HG03060 (cell line): ENCODE measurements at regions not wholly inside any gene's neighbourhood (a gene's known extent, or its start where the extent isn't known, plus 50 kb on each side); places are given as distances from the start of the nearest gene placed in this dataset.
"Not testable (repeated sequence)": the region's sequence is repeated elsewhere in the genome, so short reads cannot be mapped to it uniquely, and the experiment has no call there.

ENCODE experiments used
- ATAC-seq: cut with Tn5 transposase; IDR thresholded peaks from one replicate; pipeline ENCODE4 v1.9.1; 2021; ENCODE audit warnings: low read depth, moderate number of reproducible peaks; ENCODE audit not compliant: unreplicated experiment

DNA sequence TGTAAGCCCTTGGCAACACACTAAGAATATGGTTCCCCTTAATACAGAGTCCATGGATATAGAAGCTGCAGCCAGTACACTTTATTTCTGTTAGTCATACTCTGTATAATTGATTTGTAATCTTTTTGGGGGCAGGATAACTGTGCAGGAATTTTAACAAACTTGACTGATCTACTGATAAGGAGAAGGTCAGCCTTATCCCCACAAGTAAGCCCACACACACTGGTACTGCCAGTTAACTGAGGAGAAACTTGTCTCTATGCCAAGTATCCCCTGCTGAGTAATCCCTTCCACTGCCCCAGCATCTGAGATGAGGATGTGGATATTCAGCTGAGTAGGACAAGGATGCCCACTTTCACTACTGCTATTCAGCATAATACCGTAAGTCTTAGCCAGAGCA, 154.9 kb upstream of the CXXC4 start:
- ATAC-seq, result no peak

DNA sequence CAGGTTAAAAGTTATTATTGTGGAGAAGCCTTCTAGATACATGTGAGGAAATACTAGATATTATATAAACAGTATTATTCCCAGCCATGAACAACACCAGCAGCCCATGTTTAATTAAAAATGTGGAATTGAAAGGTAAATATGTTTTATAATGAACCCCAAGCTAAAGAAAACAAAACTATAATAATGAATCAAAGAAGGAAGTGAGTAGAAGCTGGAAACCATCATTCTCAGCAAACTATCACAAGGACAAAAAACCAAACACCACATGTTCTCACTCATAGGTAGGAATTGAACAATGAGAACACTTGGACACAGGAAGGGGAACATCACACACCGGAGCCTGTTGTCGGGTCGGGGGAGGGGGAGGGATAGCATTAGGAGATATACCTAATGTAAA, 167.6 kb upstream of the CXXC4 start:
- not testable (repeated sequence) for ATAC-seq

DNA sequence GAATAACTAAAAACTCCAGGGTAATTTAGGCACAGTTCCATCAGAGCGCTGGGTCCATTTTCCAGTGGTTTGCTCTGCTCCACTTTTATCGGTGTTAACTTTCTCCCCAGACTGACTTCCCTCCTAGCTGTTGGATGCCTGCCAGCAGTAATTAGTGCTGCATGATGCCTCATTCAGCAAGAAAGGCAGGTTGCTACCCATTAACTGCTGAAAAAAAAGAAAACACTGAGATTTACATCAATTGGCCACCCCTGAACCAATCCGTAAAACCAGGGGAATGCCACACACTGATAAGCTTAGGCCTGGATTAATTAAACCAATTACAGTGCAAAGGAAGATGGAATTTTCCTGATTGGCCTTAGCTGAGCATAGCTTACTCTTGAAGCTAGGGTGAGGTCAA, 182.4 kb upstream of the CXXC4 start:
- ATAC-seq, result no peak

DNA sequence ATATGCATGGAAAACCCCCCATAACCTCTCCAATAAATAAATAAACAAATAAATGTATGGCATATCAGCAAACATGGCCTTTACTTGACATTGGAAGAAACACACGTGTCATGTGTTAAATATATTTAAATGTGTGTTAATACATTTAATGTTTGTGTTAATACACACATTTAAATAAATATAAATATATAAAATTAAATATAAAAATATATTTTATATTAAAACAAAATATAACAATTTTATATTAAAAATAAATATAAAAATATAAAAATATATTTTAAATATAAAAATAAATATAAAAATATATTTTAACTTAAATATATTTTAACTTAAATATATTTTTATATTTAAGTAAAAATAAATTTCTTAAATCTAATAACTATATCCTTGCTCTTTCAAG, 187.6 kb upstream of the CXXC4 start:
- ATAC-seq, result no peak

DNA sequence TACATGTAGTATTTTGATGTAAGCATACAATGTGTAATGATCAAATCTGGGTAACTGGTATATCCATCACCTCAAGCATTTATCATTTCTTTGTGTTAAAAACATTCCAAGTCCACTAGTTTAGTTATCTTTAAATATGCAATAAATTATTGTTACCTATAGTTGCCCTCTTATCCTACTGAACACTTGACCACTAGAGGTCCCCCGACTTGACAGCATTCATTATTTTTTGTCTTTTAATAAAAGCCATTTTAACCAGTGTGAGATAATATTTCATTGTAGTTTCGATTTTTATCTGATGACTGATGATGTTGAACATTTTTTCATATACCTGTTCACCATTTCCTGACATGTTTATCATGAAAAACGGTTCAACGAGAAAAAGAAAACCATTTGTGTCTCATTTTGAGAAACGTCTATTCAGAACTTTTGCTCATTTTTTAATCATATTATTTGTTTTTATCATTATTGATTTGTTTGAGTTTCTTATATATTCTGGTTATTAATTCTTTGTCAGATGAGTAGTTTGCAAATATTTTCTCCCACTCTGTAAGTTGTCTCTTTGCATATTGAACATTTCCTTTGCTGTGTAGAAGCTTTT, 199.0 kb upstream of the CXXC4 start:
- no peak for ATAC-seq

DNA sequence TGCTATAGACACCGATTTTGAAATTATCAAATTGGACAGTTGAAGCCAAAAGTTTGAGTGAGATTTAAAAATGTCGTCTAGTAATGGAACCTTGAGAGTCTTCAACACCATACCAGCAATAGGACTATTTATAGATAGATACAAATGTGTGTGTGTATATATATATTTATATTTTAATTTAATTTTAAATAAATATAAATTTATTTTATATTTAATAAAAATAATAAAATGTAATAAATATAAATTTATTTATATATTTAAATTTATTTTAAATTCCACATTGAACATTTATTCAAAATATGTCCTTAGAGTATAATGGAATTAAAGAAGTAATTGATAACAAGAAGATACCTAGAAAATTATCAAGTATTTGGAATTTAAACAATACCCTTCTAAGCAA, 221.9 kb upstream of the CXXC4 start:
- ATAC-seq, result no peak

DNA sequence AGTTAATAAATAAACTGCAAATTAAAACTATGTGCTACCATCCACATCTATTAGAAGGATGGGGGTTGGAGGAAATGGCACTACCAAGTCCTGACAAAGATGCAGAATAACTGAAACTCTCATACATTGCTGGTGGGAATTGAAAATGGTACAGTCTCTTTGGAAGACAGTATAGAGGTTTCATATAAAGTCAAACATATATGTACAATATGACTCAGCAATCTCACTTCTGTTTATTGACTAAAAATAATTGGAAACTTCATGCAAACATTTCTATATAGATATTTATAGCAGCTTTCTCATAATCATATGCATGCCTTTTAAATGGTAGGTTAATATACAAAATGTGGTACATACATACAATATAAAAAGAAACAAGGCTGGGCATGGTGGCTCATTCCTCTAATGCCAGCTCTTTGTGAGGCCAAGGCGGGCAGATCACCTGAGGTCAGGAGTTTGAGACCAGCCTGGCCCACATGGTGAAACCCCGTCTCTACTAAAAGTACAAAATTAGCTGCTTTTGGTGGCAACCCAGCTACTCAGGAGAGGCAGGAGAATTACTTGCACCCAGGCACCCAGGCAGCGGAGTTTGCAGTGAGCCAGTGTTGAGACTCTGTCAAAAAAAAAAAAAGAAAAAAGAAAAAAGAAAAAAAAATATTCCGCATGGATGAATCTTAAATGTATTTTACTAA, 225.0 kb upstream of the CXXC4 start:
- peak; percentile 98 for ATAC-seq

DNA sequence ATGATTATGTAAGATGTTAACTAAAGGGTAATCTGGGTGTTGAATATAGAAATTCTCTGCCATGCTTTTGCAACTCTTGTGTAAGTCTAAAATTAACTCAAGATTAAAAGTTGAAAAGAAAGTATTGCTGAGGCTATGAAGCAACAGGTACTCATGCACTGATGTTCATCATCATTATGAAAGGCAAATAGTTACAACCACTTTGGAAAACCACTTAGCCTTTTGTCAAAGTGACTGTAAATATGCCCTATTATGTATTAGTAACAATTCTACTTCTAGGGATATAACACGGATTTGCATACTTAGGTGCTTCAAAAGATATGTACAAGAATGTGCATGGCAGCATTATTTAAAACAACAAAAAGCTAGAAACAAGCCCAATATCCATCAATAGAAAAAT, 227.8 kb upstream of the CXXC4 start:
- ATAC-seq, result no peak

DNA sequence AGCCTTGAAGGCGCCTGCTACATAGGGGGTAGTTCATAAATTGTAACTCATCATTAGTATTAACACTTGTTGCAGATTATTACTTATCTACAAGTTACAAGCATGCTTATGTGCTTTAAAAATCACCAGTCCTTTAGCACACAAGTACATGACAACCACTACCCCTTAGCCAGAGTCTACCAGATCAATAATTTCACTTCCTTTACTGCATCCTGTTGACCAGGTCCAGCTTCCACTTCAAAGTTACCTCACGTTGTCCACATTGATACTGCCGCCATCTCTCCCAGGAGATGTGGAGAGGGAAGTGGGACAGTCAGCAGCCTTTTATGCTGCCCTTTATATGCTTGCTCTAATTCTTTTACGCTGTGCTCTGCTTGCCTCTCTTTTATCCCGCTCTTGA, 231.3 kb upstream of the CXXC4 start:
- ATAC-seq, result no peak

DNA sequence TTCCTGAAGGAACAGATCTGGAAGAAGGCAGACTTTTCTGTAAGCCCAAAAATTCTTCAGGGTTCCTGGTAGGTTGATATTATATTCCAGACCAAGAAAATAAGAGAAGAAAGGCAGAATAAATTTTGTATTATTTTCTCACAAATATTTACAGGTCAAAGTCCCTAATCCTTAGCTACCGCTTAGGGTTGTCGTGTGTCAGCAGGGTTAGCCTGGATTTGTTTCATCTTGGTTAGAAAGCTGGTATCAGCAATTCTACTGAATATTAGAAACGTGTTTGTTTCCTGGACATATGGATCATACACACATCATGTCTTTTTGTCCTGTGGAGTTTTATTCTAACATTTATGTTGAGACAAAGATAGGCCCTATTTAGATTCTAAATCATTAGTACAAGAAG, 232.9 kb upstream of the CXXC4 start:
- no peak for ATAC-seq

DNA sequence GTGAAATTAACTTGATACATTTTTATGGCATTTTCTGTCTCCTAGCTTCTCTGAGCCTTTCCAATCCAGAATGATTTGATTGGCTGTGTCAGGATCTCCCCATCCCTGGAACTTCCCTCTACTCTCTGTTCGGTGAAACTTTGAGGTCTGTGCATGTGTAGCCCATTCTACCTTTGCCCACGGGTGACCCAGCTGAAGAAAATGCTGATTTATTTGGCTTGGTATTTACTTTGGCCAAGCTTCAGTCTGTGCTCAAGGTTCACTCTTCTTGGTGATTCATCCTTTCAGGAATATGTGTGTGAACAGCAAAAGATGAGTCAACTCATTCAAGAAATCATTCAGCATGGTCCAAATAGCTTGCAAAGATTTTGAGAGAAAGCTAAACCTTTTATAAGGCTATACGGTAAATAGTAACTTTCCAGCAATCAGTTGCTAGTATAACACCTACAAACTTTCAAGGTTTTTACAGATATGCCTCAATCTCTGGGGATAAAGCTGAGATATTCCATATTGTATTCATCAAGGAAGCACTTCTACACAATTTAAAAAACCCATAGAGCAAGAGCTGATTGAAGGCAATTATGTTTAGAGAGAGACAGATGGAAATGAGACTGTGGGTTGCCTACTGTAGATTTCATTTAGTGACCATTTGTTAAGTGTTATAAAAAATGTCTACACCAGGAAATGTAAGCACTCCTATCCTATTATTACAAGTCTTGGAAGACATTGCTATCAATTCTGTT, 233.9 kb upstream of the CXXC4 start:
- no peak for ATAC-seq

DNA sequence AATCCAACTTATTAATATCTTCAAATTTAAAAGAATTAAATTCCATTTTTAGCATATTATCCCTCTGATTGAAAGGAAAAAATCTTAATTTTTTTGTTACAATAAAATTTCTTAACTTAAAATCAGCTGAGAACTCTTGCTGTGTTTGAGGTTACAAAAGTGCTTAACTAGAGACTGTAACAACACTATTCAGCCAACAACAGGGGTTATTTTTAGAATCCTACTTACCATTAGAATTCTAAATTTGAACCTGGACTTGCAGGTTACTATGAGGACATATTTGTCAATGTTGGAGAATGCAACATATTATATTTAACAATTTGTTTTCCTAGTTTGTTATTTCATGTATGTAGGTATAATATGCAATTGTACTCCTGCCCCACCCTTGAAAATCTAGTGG, 238.1 kb upstream of the CXXC4 start:
- no peak for ATAC-seq

DNA sequence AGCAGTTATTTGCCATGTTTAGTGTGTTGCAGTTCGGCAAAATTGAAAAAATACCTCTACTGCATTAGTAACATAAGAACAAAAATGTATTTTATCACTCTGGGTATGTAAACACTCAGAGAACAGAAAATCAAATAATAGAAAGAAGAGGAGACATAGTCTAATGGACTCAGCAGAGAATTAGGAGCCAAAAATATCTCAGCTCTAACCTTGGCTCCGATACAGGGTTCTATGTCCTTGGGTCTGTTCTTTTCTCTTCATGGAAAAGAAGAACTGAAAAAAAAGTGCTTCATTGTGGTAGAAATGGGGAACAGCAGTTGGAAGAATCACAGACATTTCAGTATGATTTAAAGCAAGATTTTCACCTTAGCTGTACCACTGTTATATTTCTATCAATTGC, 240.5 kb upstream of the CXXC4 start:
- ATAC-seq, result no peak

DNA sequence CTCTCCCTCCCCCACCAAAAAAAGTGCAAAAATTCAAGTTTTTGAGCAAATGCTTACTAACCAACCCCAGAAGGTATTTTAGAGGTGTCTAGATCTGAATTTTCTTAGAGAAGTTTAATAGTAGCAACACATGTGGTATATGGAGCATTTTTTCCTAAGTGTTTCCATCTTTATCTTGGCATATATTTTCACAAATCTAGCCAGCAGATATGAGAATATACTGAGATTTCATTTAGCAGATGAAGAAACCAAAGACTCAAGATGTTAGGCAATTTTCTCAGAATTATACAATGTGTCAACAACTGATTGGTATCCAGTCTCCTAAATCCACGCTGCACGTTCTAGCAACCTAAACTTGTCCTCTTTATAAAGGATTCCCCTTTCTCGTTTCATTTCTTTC, 245.5 kb upstream of the CXXC4 start:
- no peak for ATAC-seq

DNA sequence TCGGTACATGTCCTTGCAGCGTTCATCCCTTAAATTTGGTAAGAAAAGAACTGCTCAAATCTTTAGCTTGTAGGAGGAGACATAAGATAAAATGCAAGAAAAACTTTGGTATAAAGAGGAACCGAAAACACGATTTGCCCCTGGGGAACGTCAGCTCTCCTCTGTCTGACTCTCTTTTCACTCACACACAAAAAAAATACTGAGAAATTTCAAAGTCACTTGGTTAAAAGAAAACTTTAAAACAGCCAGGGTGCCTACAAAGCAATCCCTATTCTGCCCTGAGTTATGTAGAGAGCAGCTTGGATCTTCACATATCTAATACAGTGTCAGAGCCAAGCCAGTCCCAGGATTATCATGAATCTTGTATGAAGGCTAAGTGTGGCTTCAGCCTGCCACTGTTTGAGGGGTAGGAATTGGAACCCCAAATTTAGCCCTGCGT, 248.5 kb upstream of the CXXC4 start:
- peak; percentile 96 for ATAC-seq

DNA sequence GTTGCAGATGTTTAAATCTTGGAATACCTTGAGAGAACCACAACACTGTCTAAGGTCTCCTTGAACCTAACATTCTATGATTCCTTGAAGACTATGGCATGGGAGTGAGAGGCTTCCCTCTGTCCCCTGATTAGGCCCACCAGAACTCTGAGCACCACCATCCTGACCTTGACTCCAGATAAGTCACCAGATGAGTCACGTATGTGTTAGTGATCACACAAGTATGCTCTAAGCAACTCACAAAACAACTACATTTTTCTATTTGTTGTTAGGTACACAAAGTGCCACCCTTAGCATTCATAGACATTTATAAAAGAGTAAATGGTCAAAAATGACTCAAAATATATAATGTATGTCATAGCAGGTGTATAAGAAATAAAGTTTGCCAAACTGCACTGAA, 252.9 kb upstream of the CXXC4 start:
- no peak for ATAC-seq

DNA sequence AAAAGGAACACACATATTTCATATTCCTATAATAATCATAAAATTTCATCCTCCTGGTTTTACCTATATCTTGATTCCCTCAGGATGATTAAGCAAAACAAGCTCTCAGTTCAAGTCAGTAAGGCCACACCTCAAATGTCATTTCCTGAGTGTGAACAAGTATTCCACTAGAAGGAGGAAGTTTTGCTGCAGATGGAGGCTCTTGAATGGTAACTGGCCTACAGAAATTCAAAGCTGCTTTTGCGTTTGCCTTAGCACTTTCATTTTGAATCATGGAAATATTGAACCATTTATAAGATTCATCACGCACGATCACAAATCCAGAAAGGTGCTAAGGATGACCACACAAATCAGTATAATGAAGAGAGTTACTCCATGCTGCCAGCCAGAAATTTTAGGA, 254.4 kb upstream of the CXXC4 start:
- ATAC-seq, result no peak

DNA sequence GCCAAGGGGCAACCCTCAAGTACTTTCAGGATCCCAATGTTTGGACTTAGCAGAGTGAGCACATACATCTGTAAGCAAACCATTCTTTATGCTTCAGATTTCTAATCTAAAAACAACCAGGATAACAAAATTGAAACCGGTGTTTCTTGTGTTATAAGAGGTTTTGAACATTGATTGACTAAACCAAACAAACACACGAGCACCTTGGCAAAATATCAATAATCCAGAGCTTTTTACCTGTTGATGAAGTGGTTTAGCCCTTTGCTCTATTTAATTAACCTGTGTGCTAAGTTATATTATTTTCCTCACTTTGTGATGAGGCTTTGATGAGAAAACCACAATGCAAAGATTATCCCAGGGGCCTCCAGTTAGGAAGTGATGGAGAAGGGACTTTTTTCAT, 255.3 kb upstream of the CXXC4 start:
- no peak for ATAC-seq

DNA sequence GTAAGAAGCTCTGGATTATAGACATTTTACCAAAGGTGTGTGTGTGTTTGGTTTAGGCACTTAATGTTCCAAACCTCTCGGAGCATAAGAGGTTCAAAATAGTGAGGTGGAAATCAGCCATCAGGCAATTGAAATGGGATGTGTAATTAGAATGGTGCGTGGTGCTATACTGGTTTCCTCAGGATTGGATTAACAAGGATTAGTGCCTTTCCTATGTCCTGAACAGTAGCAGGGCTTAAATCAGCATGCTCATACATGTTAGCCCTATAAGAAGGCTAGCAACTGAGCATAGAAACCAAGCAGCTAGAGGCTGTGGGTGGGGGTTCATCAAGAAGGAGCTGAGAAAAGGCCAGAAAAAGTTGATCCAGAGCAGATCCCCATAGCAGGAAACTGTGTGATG, 256.8 kb upstream of the CXXC4 start:
- ATAC-seq, result no peak

DNA sequence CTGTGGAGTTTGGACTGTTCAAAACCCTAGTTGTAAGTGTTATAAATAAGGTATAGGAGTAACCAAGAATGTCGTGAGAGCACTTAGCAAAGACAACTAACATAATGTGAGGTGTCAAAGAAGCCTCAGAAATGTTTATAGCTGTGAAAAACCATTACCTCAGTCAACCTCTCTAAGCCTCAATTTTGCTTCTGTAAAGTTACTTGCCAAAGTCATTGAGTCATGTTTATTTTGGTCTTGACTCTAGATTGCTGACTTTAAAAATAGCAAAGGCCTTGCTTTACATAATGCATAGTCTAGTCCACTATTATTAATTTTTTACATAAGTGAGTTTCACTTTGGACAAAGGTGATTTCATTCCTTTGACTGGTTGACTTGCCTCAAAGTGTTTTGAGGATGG, 257.6 kb upstream of the CXXC4 start:
- ATAC-seq, result peak; percentile 89

DNA sequence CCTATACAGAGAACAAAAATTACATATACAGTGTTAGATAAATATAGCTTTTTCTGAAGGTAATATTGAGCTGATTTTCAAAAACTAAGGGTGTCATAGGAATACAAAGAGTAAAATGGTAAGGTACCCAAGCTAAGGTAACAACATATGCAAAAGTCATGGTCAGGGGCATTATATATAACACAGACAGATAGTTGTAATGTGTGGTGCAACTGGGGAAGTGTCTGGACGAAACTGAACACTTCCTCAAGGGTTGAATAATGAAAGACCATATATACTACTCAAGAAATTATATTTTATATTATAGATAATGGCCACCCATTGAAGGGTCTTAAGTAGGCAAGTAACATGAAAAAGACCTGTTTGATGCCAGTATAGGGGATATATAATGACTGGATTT, 262.1 kb upstream of the CXXC4 start:
- ATAC-seq, result no peak

DNA sequence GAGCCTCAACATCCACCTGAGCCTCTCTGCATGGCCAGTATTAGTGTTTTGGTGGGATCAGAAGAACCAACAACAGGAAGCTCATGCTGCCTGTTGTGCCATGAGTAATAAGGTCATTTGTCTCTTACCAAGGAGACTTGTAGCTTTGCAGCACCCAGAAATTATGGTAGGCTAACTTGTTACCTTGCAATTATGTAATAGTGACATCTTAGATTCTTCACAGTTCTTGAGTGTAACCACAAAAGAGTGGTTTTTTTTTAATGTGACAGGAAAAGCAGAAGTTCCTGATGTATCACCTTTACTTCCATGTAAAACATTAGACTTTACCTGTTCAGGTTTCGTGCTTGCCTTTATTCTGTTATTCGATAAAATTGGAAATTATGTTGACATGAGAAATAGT, 263.9 kb upstream of the CXXC4 start:
- no peak for ATAC-seq
